ENCODE measurements at regions not wholly inside any gene's neighbourhood (a gene's known extent, or its start where the extent isn't known, plus 50 kb on each side); places are given as distances from the start of the nearest gene placed in this dataset.

DNA sequence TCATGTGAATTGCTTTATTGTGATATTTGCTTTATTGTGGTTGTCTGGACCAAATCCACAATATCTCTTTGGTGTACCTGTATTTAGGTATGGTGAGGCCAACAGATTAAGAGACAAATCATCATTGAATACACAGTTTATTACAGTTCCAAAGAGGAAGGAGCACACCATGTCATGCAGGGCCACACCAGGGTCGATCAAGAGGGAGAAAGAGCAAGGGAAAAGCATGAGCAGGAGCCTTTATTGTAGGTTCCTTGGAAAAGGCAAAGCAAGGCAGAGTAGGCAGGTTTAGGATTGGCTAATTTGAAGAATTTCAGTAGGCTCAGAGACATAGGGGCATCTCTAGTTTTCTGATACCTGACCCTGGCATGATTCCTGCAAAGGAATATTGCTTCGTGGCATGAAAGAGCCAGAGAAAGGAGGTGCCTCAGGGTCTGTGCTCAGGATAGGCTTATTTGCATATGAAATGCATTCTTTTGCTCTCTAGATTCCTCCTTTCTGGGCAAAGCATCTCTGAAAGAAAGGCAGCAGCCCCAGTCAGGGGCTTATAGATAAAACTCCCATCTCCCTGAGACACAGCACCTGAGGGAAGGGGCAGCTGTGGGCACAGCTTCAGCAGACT, 214.2 kb upstream of the ERBB4 start:
- no peak for TF ChIP-seq EZH2phosphoT487 (conservative IDR thresholded peaks at IDR 0.05; ENCODE audit: low read length)
- TF ChIP-seq, protein P1, sequence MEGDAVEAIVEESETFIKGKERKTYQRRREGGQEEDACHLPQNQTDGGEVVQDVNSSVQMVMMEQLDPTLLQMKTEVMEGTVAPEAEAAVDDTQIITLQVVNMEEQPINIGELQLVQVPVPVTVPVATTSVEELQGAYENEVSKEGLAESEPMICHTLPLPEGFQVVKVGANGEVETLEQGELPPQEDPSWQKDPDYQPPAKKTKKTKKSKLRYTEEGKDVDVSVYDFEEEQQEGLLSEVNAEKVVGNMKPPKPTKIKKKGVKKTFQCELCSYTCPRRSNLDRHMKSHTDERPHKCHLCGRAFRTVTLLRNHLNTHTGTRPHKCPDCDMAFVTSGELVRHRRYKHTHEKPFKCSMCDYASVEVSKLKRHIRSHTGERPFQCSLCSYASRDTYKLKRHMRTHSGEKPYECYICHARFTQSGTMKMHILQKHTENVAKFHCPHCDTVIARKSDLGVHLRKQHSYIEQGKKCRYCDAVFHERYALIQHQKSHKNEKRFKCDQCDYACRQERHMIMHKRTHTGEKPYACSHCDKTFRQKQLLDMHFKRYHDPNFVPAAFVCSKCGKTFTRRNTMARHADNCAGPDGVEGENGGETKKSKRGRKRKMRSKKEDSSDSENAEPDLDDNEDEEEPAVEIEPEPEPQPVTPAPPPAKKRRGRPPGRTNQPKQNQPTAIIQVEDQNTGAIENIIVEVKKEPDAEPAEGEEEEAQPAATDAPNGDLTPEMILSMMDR (IDR thresholded peaks at IDR 0.05; ENCODE audit: insufficient read depth, low read length, poor library complexity, severe bottlenecking) = no peak
